Spinal cord (tissue), 9 donors: ENCODE measurements at regions not wholly inside any gene's neighbourhood (a gene's known extent, or its start where the extent isn't known, plus 50 kb on each side); places are given as distances from the start of the nearest gene placed in this dataset.

Experiments
- DNase-seq, 6 donors: peaks; one replicate each; pipeline versions ENCODE4 v3.0.0 to v3.0.0-alpha.2; 2013 to 2015; ENCODE audit warnings: low spot score in 6 of 6, low read depth in 4 of 6
- H3K27ac ChIP-seq: one replicate; pipeline ENCODE4 v1.5.1; 2013; ENCODE audit warnings: low read depth, low read length, control low read depth
- H3K27me3 ChIP-seq: one replicate; pipeline ENCODE4 v1.6.1; 2013; ENCODE audit warnings: low read length; ENCODE audit not compliant: control insufficient read depth, insufficient read depth
- H3K36me3 ChIP-seq: one replicate; pipeline ENCODE4 v1.6.1; 2013; ENCODE audit warnings: low read length; ENCODE audit not compliant: control insufficient read depth, insufficient read depth
- H3K4me1 ChIP-seq: one replicate; pipeline ENCODE4 v1.6.1; 2013; ENCODE audit warnings: low read length; ENCODE audit not compliant: control insufficient read depth, insufficient read depth
- H3K4me3 ChIP-seq: one replicate; pipeline ENCODE4 v1.5.1; 2013; ENCODE audit warnings: low read depth, low read length, control low read depth
- H3K9me3 ChIP-seq: one replicate; pipeline ENCODE4 v1.6.1; 2013; ENCODE audit warnings: low read length; ENCODE audit not compliant: control insufficient read depth, insufficient read depth
- WGBS: methylation state at CpG from one replicate; pipeline ENCODE4 v1.1.5; 2013; ENCODE audit warnings: missing lambda C conversion rate; ENCODE audit not compliant: insufficient coverage; 5-methylcytosine and 5-hydroxymethylcytosine counted together
- donor health status: healthy.

- Histone ChIP-seq H3K27me3 (no peaks in the 10 kb centered on the region), H3K4me3 (no peak overlapping the region), H3K9me3 (no peaks in the 10 kb centered on the region), H3K27ac (no peak overlapping the region), H3K36me3 (no peaks in the 10 kb centered on the region), H3K4me1 (peaks cover 3% of the 10 kb centered on the region)
- peak in 2 of 6 donors; percentile 26 to 47 for DNase-seq
- WGBS, result no CpG with 5 or more reads among the region's 2 CpGs
Observed at GRCh38 chr16:26697807-26698206, 368.9 kb upstream of the C16orf82 start.

- no peak for DNase-seq
- Histone ChIP-seq H3K4me1 (peaks cover 3% of the 10 kb centered on the region), H3K4me3 (no peak overlapping the region), H3K27ac (no peak overlapping the region), H3K36me3 (no peaks in the 10 kb centered on the region), H3K9me3 (no peaks in the 10 kb centered on the region), H3K27me3 (no peaks in the 10 kb centered on the region)
- WGBS, result no CpG with 5 or more reads among the region's 1 CpG
Observed at GRCh38 chr16:26700250-26700649, 366.5 kb upstream of the C16orf82 start.

GRCh38 chr16:26701243-26701886 is 365.4 kb upstream of the C16orf82 start:
- Histone ChIP-seq H3K4me1 (peaks cover 3% of the 10 kb centered on the region), H3K4me3 (no peak overlapping the region), H3K27ac (no peak overlapping the region), H3K36me3 (no peaks in the 10 kb centered on the region), H3K9me3 (no peaks in the 10 kb centered on the region), H3K27me3 (no peaks in the 10 kb centered on the region)
- peak in 1 of 6 donors; percentile 12 for DNase-seq
- WGBS, result no CpG with 5 or more reads among the region's 3 CpGs

DNA sequence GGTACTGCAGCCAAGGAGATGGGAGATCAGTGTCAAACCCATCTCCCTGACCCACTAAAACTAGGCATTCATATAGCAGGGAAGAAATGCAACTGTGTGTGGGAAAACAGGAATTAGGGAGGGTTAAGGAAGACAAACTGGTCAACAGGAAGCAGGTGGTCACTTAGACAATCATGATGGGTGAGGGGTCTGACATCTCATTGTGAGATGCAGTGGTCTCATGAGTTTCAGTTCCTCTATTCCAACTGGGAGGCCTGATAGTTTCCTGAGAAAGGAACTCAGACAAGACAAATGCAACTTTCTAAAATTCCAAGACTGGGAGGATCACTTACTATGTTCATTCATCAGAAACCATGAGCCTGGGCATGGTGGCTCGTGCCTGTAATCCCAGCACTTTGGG is 361.4 kb upstream of the C16orf82 start:
- no peak overlapping the region for H3K27ac ChIP-seq
- WGBS, result 100% methylated on average over 1 of the region's 1 CpG
- no peaks in the 10 kb centered on the region for H3K27me3 ChIP-seq
- H3K4me1 ChIP-seq, result no peaks in the 10 kb centered on the region
- no peaks in the 10 kb centered on the region for H3K9me3 ChIP-seq
- no peak for DNase-seq
- no peaks in the 10 kb centered on the region for H3K36me3 ChIP-seq
- no peak overlapping the region for H3K4me3 ChIP-seq

DNA sequence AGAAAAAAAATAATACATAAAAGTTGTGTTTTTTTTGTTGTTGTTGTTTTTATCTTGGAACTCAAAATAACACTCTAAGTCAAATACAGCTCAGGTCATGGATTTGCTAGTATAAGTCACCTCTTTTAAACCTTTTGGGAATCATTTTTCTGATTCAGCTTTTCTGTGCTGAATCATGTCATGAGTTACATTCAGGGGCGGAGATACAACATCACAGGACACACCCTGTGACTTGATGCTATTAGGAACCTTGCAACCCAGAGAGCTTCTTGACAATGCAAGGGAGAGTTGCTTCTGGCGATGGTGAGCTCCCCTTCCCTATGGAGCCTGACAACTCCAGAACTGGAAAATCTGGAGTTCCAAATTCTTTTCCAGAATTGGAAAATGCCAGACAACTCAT is 358.3 kb upstream of the C16orf82 start:
- WGBS, result 100% methylated on average over 1 of the region's 2 CpGs
- peaks cover 4% of the 10 kb centered on the region for H3K4me1 ChIP-seq
- H3K27me3 ChIP-seq, result no peaks in the 10 kb centered on the region
- H3K4me3 ChIP-seq, result no peak overlapping the region
- DNase-seq, result no peak
- H3K27ac ChIP-seq, result no peak overlapping the region
- H3K36me3 ChIP-seq, result no peaks in the 10 kb centered on the region
- no peaks in the 10 kb centered on the region for H3K9me3 ChIP-seq

GRCh38 chr16:26709175-26709574 is 357.6 kb upstream of the C16orf82 start:
- no peak overlapping the region for H3K4me3 ChIP-seq
- H3K27me3 ChIP-seq, result no peaks in the 10 kb centered on the region
- H3K27ac ChIP-seq, result no peak overlapping the region
- peak in 1 of 6 donors; percentile 27 for DNase-seq
- H3K9me3 ChIP-seq, result no peaks in the 10 kb centered on the region
- no peaks in the 10 kb centered on the region for H3K36me3 ChIP-seq
- peaks cover 4% of the 10 kb centered on the region for H3K4me1 ChIP-seq
- WGBS, result 75% methylated on average over 3 of the region's 6 CpGs

GRCh38 chr16:26709754-26710153 is 357.0 kb upstream of the C16orf82 start:
- no peak for DNase-seq
- 89% methylated on average over 1 of the region's 2 CpGs for WGBS
- no peaks in the 10 kb centered on the region for H3K27me3 ChIP-seq
- H3K4me1 ChIP-seq, result peaks cover 4% of the 10 kb centered on the region
- no peaks in the 10 kb centered on the region for H3K36me3 ChIP-seq
- H3K9me3 ChIP-seq, result no peaks in the 10 kb centered on the region
- H3K27ac ChIP-seq, result no peak overlapping the region
- H3K4me3 ChIP-seq, result no peak overlapping the region

GRCh38 chr16:26710450-26710849 is 356.3 kb upstream of the C16orf82 start:
- Histone ChIP-seq H3K9me3 (no peaks in the 10 kb centered on the region), H3K36me3 (no peaks in the 10 kb centered on the region), H3K4me1 (peaks cover 4% of the 10 kb centered on the region), H3K27ac (no peak overlapping the region), H3K27me3 (no peaks in the 10 kb centered on the region), H3K4me3 (no peak overlapping the region)
- no CpG with 5 or more reads among the region's 4 CpGs for WGBS
- DNase-seq, result peak in 2 of 6 donors; percentile 16 to 52

GRCh38 chr16:26712876-26713275 is 353.9 kb upstream of the C16orf82 start:
- no peaks in the 10 kb centered on the region for H3K27me3 ChIP-seq
- H3K4me1 ChIP-seq, result peaks cover 6% of the 10 kb centered on the region
- H3K36me3 ChIP-seq, result no peaks in the 10 kb centered on the region
- WGBS, result 73% methylated on average over 5 of the region's 6 CpGs
- peak in 1 of 6 donors; percentile 23 for DNase-seq
- no peak overlapping the region for H3K27ac ChIP-seq
- no peaks in the 10 kb centered on the region for H3K9me3 ChIP-seq
- no peak overlapping the region for H3K4me3 ChIP-seq

GRCh38 chr16:26715969-26716368 is 350.8 kb upstream of the C16orf82 start:
- Histone ChIP-seq H3K27me3 (no peaks in the 10 kb centered on the region), H3K27ac (no peak overlapping the region), H3K4me1 (peaks cover 4% of the 10 kb centered on the region), H3K4me3 (no peak overlapping the region), H3K36me3 (no peaks in the 10 kb centered on the region), H3K9me3 (no peaks in the 10 kb centered on the region)
- no peak for DNase-seq
- WGBS, result no CpG with 5 or more reads among the region's 1 CpG
